ENCODE measurements at regions not wholly inside any gene's neighbourhood (a gene's known extent, or its start where the extent isn't known, plus 50 kb on each side); places are given as distances from the start of the nearest gene placed in this dataset.

GRCh38 chr6:106801256-106801655 is 171.9 kb downstream of the QRSL1 start:
- Histone ChIP-seq H3K9ac (ENCODE audit: low read length) (no peak overlapping the region), H3K9me3 (ENCODE audit: insufficient read depth, low read length) (no peaks in the 10 kb centered on the region), H3K79me2 (ENCODE audit: low read length) (no peaks in the 10 kb centered on the region), H2AFZ (ENCODE audit: low read depth, low read length) (no peak overlapping the region), H3K36me3 (replicated peaks; ENCODE audit: low read depth, low read length) (no peaks in the 10 kb centered on the region), H3K27ac (ENCODE audit: low read length) (no peak overlapping the region), H4K20me1 (ENCODE audit: insufficient read depth, low read length) (no peaks in the 10 kb centered on the region), H3K4me2 (ENCODE audit: low read length) (no peak overlapping the region), H3K4me3 (ENCODE audit: low read length) (no peak overlapping the region), H3K27me3 (ENCODE audit: low read depth, low read length) (no peaks in the 10 kb centered on the region), H3K4me1 (ENCODE audit: low read length) (no peaks in the 10 kb centered on the region)
- TF ChIP-seq CTCF (IDR thresholded peaks at IDR 0.05; ENCODE audit: low read depth, low read length) (no peak), EZH2phosphoT487 (IDR thresholded peaks at IDR 0.05; ENCODE audit: low read depth) (no peak)

GRCh38 chr6:106800379-106800778 is 171.0 kb downstream of the QRSL1 start:
- Histone ChIP-seq H3K9ac (ENCODE audit: low read length) (no peak overlapping the region), H3K36me3 (replicated peaks; ENCODE audit: low read depth, low read length) (no peaks in the 10 kb centered on the region), H3K27me3 (ENCODE audit: low read depth, low read length) (no peaks in the 10 kb centered on the region), H4K20me1 (ENCODE audit: insufficient read depth, low read length) (no peaks in the 10 kb centered on the region), H3K9me3 (ENCODE audit: insufficient read depth, low read length) (no peaks in the 10 kb centered on the region), H3K79me2 (ENCODE audit: low read length) (no peaks in the 10 kb centered on the region), H3K27ac (ENCODE audit: low read length) (no peak overlapping the region), H3K4me2 (ENCODE audit: low read length) (no peak overlapping the region), H2AFZ (ENCODE audit: low read depth, low read length) (no peak overlapping the region), H3K4me1 (ENCODE audit: low read length) (no peaks in the 10 kb centered on the region), H3K4me3 (ENCODE audit: low read length) (no peak overlapping the region)
- TF ChIP-seq CTCF (IDR thresholded peaks at IDR 0.05; ENCODE audit: low read depth, low read length) (no peak), EZH2phosphoT487 (IDR thresholded peaks at IDR 0.05; ENCODE audit: low read depth) (no peak)

GRCh38 chr6:106799031-106799894 is 169.9 kb downstream of the QRSL1 start:
- TF ChIP-seq CTCF (IDR thresholded peaks at IDR 0.05; ENCODE audit: low read depth, low read length), result no peak
- no peak for TF ChIP-seq EZH2phosphoT487 (IDR thresholded peaks at IDR 0.05; ENCODE audit: low read depth)
- no peak overlapping the region for H3K4me3 ChIP-seq (ENCODE audit: low read length)
- no peak overlapping the region for H3K4me2 ChIP-seq (ENCODE audit: low read length)
- H2AFZ ChIP-seq (ENCODE audit: low read depth, low read length), result no peak overlapping the region
- no peaks in the 10 kb centered on the region for H4K20me1 ChIP-seq (ENCODE audit: insufficient read depth, low read length)
- no peak overlapping the region for H3K27ac ChIP-seq (ENCODE audit: low read length)
- no peaks in the 10 kb centered on the region for H3K27me3 ChIP-seq (ENCODE audit: low read depth, low read length)
- H3K4me1 ChIP-seq (ENCODE audit: low read length), result no peaks in the 10 kb centered on the region
- no peak overlapping the region for H3K9ac ChIP-seq (ENCODE audit: low read length)
- no peaks in the 10 kb centered on the region for H3K79me2 ChIP-seq (ENCODE audit: low read length)
- no peaks in the 10 kb centered on the region for H3K9me3 ChIP-seq (ENCODE audit: insufficient read depth, low read length)
- H3K36me3 ChIP-seq (replicated peaks; ENCODE audit: low read depth, low read length), result no peaks in the 10 kb centered on the region

- TF ChIP-seq EZH2phosphoT487 (IDR thresholded peaks at IDR 0.05; ENCODE audit: low read depth) (no peak), CTCF (IDR thresholded peaks at IDR 0.05; ENCODE audit: low read depth, low read length) (no peak)
- no peaks in the 10 kb centered on the region for H3K9me3 ChIP-seq (ENCODE audit: insufficient read depth, low read length)
- no peaks in the 10 kb centered on the region for H3K79me2 ChIP-seq (ENCODE audit: low read length)
- H3K4me1 ChIP-seq (ENCODE audit: low read length), result no peaks in the 10 kb centered on the region
- no peak overlapping the region for H3K4me2 ChIP-seq (ENCODE audit: low read length)
- H3K9ac ChIP-seq (ENCODE audit: low read length), result no peak overlapping the region
- H2AFZ ChIP-seq (ENCODE audit: low read depth, low read length), result no peak overlapping the region
- no peak overlapping the region for H3K27ac ChIP-seq (ENCODE audit: low read length)
- H3K4me3 ChIP-seq (ENCODE audit: low read length), result no peak overlapping the region
- H3K27me3 ChIP-seq (ENCODE audit: low read depth, low read length), result no peaks in the 10 kb centered on the region
- H4K20me1 ChIP-seq (ENCODE audit: insufficient read depth, low read length), result no peaks in the 10 kb centered on the region
- no peaks in the 10 kb centered on the region for H3K36me3 ChIP-seq (replicated peaks; ENCODE audit: low read depth, low read length)
Measured at GRCh38 chr6:106797186-106797585, 167.8 kb downstream of the QRSL1 start.
